Spleen (tissue), 7 donors: ENCODE measurements at regions not wholly inside any gene's neighbourhood (a gene's known extent, or its start where the extent isn't known, plus 50 kb on each side); places are given as distances from the start of the nearest gene placed in this dataset.

ENCODE experiments used
- POLR2A ChIP-seq, 3 donors: fragments of 450-650 bp; IDR thresholded peaks; one replicate each; pipeline ENCODE4 v1.5.1; 2017; ENCODE audit warnings: antibody characterized with exemption in 3 of 3, mild to moderate bottlenecking in 1 of 3
- POLR2AphosphoS5 ChIP-seq, 3 donors: sonication (generic); formaldehyde crosslinking; IDR thresholded peaks; one replicate each; pipeline ENCODE4 v1.5.1; 2017; ENCODE audit warnings: antibody characterized with exemption in 3 of 3
- TF ChIP-seq, protein P1 (sequence below), 11 experiments: fragments of 200-600 bp in 7 of 11; fragments of 450-650 bp in 4 of 11; sonication (generic) in 4 of 11; IDR thresholded peaks in 8 of 11; conservative IDR thresholded peaks in 3 of 11; 1 replicate in 7 of 11; 2 replicates in 4 of 11; pipeline versions ENCODE4 v1.4.0 to v1.8.0; 2016 to 2021; ENCODE audit warnings: antibody characterized with exemption in 11 of 11, inconsistent platforms in 4 of 11, mild to moderate bottlenecking in 1 of 11
- donor health status: DM: no; HTN: no; CAD: no; lungs with moderate emphysema.
- donor health status: DM: no; HTN: no; CAD: no.
- donor health status: DM: no; HTN: no; CAD: no.

DNA sequence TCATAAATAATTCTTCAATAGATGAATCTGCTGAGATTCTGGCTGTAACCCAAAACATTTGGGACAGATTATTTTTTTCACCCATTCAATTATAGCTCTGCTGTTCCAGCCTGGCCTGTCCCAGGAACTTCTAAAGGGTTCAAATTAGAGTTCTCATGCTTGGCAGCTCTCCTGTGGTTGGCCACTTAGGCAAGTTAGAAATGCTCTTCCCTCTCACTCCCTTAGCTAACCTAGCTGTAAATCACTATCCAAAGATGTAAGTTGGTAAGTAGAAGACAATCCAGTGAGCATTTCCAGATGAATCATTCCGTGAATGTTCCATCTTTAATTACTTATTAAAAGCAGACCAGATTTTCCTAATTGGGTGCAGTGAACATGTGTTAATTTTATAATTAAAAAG lies 760.4 kb upstream of the TBX3 start:
- TF ChIP-seq, protein P1, sequence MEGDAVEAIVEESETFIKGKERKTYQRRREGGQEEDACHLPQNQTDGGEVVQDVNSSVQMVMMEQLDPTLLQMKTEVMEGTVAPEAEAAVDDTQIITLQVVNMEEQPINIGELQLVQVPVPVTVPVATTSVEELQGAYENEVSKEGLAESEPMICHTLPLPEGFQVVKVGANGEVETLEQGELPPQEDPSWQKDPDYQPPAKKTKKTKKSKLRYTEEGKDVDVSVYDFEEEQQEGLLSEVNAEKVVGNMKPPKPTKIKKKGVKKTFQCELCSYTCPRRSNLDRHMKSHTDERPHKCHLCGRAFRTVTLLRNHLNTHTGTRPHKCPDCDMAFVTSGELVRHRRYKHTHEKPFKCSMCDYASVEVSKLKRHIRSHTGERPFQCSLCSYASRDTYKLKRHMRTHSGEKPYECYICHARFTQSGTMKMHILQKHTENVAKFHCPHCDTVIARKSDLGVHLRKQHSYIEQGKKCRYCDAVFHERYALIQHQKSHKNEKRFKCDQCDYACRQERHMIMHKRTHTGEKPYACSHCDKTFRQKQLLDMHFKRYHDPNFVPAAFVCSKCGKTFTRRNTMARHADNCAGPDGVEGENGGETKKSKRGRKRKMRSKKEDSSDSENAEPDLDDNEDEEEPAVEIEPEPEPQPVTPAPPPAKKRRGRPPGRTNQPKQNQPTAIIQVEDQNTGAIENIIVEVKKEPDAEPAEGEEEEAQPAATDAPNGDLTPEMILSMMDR (IDR thresholded peaks at IDR 0.05 in 8 of 11, conservative IDR thresholded peaks at IDR 0.05 in 3 of 11): no peak
- TF ChIP-seq POLR2A (IDR thresholded peaks at IDR 0.05): no peak
- TF ChIP-seq POLR2AphosphoS5 (IDR thresholded peaks at IDR 0.05): no peak
